ENCODE measurements at regions not wholly inside any gene's neighbourhood (a gene's known extent, or its start where the extent isn't known, plus 50 kb on each side); places are given as distances from the start of the nearest gene placed in this dataset.

DNA sequence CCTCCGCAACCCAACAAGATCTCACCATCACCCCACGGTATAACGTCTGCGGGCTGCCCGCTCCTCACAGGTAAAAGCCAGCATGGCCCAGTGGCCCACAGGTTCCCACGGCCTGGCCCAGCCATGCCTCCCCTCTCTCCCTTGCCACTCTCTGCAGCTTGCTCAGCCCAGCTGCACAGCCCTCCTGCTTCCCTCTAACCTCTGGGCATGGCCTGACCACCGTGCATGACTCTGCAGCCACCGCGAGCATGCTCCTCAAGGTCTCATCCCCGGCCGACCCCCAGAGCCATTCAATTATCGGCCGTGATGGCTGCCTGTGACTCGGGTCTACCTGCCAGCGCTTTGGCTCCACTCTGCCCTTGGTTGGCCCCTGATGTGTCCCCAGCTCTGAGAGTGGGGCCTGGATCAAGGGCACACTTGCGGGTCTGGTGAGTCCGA is 185.5 kb downstream of the CTTN start:
- DNase-seq (ENCODE audit: low read depth, low spot score) (no peak), ATAC-seq (no peak)
- intact Hi-C loops (cut with micrococcal nuclease): no loop called here
- TF ChIP-seq RAD21 (IDR thresholded peaks at IDR 0.05; ENCODE audit: low read depth) (no peak), SIN3A (IDR thresholded peaks at IDR 0.05; ENCODE audit: low read depth) (no peak), MAX (IDR thresholded peaks at IDR 0.05) (no peak), CBX3 (IDR thresholded peaks at IDR 0.05; ENCODE audit: low read depth) (no peak), SRF (IDR thresholded peaks at IDR 0.05; ENCODE audit: low read depth) (no peak), POLR2AphosphoS5 (IDR thresholded peaks at IDR 0.05; ENCODE audit: low read depth, low read length) (no peak), REST (IDR thresholded peaks at IDR 0.05; ENCODE audit: low read depth) (no peak), TCF7L2 (IDR thresholded peaks at IDR 0.05; ENCODE audit: borderline replicate concordance, extremely low read depth, insufficient read depth, insufficient read length) (no peak), CEBPB (IDR thresholded peaks at IDR 0.05; ENCODE audit: low read depth) (no peak), FOSL1 (IDR thresholded peaks at IDR 0.05; ENCODE audit: low read depth) (no peak)
- Histone ChIP-seq H3K4me3 (replicated peaks in 1 of 2; ENCODE audit: low read depth in 1 of 2, low read length in 2 of 2) (no peak overlapping the region), H3K4me1 (ENCODE audit: control insufficient read depth in 1 of 2, insufficient read depth in 2 of 2, low read length in 2 of 2) (no peaks in the 10 kb centered on the region), H3K27ac (ENCODE audit: low read depth, low read length) (no peak overlapping the region), H3K4me2 (ENCODE audit: low read length) (no peak overlapping the region), H3K27me3 (ENCODE audit: insufficient read depth, low read length) (no peaks in the 10 kb centered on the region), H3K9ac (ENCODE audit: low read length) (no peak overlapping the region), H2AFZ (ENCODE audit: low read depth, low read length, poor library complexity, severe bottlenecking) (no peak overlapping the region), H3K9me2 (ENCODE audit: insufficient read depth) (no peaks in the 10 kb centered on the region), H3K79me2 (ENCODE audit: insufficient read depth, low read length) (no peaks in the 10 kb centered on the region), H3K9me3 (ENCODE audit: control insufficient read depth in 1 of 2, insufficient read depth in 1 of 2, low read depth in 1 of 2, low read length in 2 of 2) (no peaks in the 10 kb centered on the region), H4K20me1 (ENCODE audit: insufficient read depth) (no peaks in the 10 kb centered on the region), H3K36me3 (ENCODE audit: control insufficient read depth in 1 of 2, insufficient read depth in 2 of 2, low read length in 2 of 2) (no peaks in the 10 kb centered on the region)
- BruUV-seq (replicated peaks): no TSS peak
- POLR2A ChIA-PET: no interaction called here
- RAD21 ChIA-PET (ENCODE audit: low non-redundant PET in 1 of 2, low total read pairs in 2 of 2, uncharacterized antibody in 2 of 2, unreplicated experiment in 2 of 2): no interaction called here
- CTCF ChIA-PET: no interaction called here
